DND-41 (cell line): ENCODE measurements at regions not wholly inside any gene's neighbourhood (a gene's known extent, or its start where the extent isn't known, plus 50 kb on each side); places are given as distances from the start of the nearest gene placed in this dataset.

Experiments
- ATAC-seq: fragments of 200-7000 bp; cut with Tn5 transposase; 3 replicates; pipeline ENCODE4 v1.9.1; 2021; ENCODE audit warnings: low read depth; ENCODE audit not compliant: insufficient read depth
- DNase-seq: peaks from one replicate; pipeline ENCODE4 v3.0.0-alpha.2; 2020
- H2AFZ ChIP-seq: 2 replicates; pipeline ENCODE4 v1.6.0; 2012; ENCODE audit warnings: low read depth, low read length
- H3K27ac ChIP-seq: 2 replicates; pipeline ENCODE4 v1.5.1; 2012; ENCODE audit warnings: low read length, inconsistent platforms
- H3K27me3 ChIP-seq: fragments of 200-600 bp; sonication (generic); 2 replicates; pipeline ENCODE4 v1.6.0; 2012; ENCODE audit warnings: low read length, mild to moderate bottlenecking, inconsistent platforms; ENCODE audit not compliant: insufficient read depth, poor library complexity
- H3K36me3 ChIP-seq: 2 replicates; pipeline ENCODE4 v1.5.1; 2012; ENCODE audit warnings: low read length, inconsistent platforms; ENCODE audit not compliant: insufficient read depth
- H3K4me1 ChIP-seq: 2 replicates; pipeline ENCODE4 v1.5.1; 2012; ENCODE audit warnings: mild to moderate bottlenecking, low read length; ENCODE audit not compliant: insufficient read depth
- H3K4me2 ChIP-seq: 2 replicates; pipeline ENCODE4 v1.6.0; 2012; ENCODE audit warnings: mild to moderate bottlenecking, moderate library complexity, low read length, inconsistent platforms; ENCODE audit not compliant: insufficient read depth
- H3K4me3 ChIP-seq, 2 experiments: fragments of 200-600 bp in 1 of 2; shearing (Covaris generic) in 1 of 2; 2 replicates each; pipeline ENCODE4 v1.5.1; 2012 to 2016; ENCODE audit warnings: inconsistent platforms in 2 of 2, low read length in 2 of 2, mild to moderate bottlenecking in 2 of 2, low read depth in 1 of 2, moderate library complexity in 1 of 2
- H3K79me2 ChIP-seq: 2 replicates; pipeline ENCODE4 v1.6.0; 2012; ENCODE audit warnings: low read length, inconsistent platforms; ENCODE audit not compliant: insufficient read depth
- H3K9ac ChIP-seq: 2 replicates; pipeline ENCODE4 v1.6.0; 2012; ENCODE audit warnings: low read depth, mild to moderate bottlenecking, inconsistent platforms, low read length, moderate library complexity
- H3K9me3 ChIP-seq: 2 replicates; pipeline ENCODE4 v1.5.1; 2012; ENCODE audit warnings: low read length, moderate library complexity, mild to moderate bottlenecking, inconsistent platforms; ENCODE audit not compliant: insufficient read depth, severe bottlenecking
- H4K20me1 ChIP-seq: 2 replicates; pipeline ENCODE4 v1.6.0; 2012; ENCODE audit warnings: low read length; ENCODE audit not compliant: insufficient read depth
- CTCF ChIP-seq: IDR thresholded peaks from 2 replicates; pipeline ENCODE4 v1.5.1; 2012; ENCODE audit warnings: borderline replicate concordance, low read length, moderate library complexity, mild to moderate bottlenecking; ENCODE audit not compliant: poor library complexity, severe bottlenecking; ENCODE audit errors: extremely low read depth
- EZH2 ChIP-seq: IDR thresholded peaks from 3 replicates; pipeline ENCODE4 v1.6.1; 2012; ENCODE audit warnings: borderline replicate concordance, low read depth, mild to moderate bottlenecking, moderate library complexity, low read length, inconsistent platforms; ENCODE audit not compliant: severe bottlenecking

GRCh38 chr10:111138544-111138943, 61.7 kb downstream of the ADRA2A start:
- H3K27me3 ChIP-seq = no peaks in the 10 kb centered on the region
- H3K4me1 ChIP-seq = no peaks in the 10 kb centered on the region
- H3K4me3 ChIP-seq = no peak overlapping the region
- H3K79me2 ChIP-seq = no peaks in the 10 kb centered on the region
- H3K9ac ChIP-seq = no peak overlapping the region
- no peak for ATAC-seq
- H4K20me1 ChIP-seq = no peaks in the 10 kb centered on the region
- no peak overlapping the region for H2AFZ ChIP-seq
- no peak for DNase-seq
- no peaks in the 10 kb centered on the region for H3K9me3 ChIP-seq
- no peak for TF ChIP-seq CTCF
- no peak for TF ChIP-seq EZH2
- H3K4me2 ChIP-seq = no peak overlapping the region
- H3K36me3 ChIP-seq = no peaks in the 10 kb centered on the region
- H3K27ac ChIP-seq = no peak overlapping the region

- H3K4me3 ChIP-seq = no peak overlapping the region
- no peak for TF ChIP-seq EZH2
- TF ChIP-seq CTCF = no peak
- no peak for ATAC-seq
Observed at GRCh38 chr10:111139567-111139966, 62.7 kb downstream of the ADRA2A start.

DNA sequence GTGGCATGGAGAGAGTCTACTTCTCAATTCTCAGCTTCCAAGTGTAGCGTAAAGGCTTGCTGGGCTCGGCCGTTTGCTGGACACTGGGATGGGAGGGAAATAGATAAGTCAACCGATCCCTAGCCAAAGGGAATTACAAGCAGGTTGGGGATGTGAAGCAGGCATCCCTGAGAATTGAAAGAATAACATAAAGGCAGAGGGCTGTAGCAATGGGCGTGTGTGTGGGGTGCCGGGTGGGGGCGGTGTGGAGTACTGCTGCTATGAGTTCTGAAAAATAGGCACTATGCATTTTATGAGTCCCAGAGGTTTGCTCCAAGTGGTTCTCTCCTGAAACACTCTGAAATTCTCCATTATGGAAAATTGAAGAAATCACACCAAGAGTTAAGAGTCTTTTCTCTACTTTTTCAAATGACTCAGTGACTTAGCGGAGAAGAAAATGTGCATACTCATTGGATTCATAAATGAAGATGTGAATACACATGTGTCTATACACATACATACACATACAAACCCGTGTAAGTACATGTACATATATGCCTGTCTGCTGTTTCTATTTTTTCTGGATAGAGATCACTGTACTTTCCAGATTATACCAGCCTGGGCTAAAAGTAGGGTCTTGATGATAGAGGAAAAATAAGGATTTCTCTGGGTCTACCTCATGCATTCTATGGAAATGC, 65.4 kb downstream of the ADRA2A start:
- Histone ChIP-seq H4K20me1 (no peaks in the 10 kb centered on the region), H3K9ac (no peak overlapping the region), H3K4me3 (no peak overlapping the region), H3K4me1 (no peaks in the 10 kb centered on the region), H2AFZ (no peak overlapping the region), H3K27ac (no peak overlapping the region), H3K9me3 (no peaks in the 10 kb centered on the region), H3K79me2 (no peaks in the 10 kb centered on the region), H3K4me2 (no peak overlapping the region), H3K36me3 (no peaks in the 10 kb centered on the region), H3K27me3 (no peaks in the 10 kb centered on the region)
- no peak for ATAC-seq
- TF ChIP-seq CTCF = no peak
- no peak for TF ChIP-seq EZH2
- no peak for DNase-seq

More at GRCh38 chr10:111139567-111139966, 62.7 kb downstream of the ADRA2A start:
- Histone ChIP-seq H2AFZ (no peak overlapping the region), H3K9ac (no peak overlapping the region), H3K79me2 (no peaks in the 10 kb centered on the region), H4K20me1 (no peaks in the 10 kb centered on the region), H3K36me3 (no peaks in the 10 kb centered on the region), H3K4me1 (no peaks in the 10 kb centered on the region), H3K4me2 (no peak overlapping the region), H3K9me3 (no peaks in the 10 kb centered on the region), H3K27me3 (no peaks in the 10 kb centered on the region), H3K27ac (no peak overlapping the region)
- DNase-seq = no peak
